GM23338 (cell line): ENCODE measurements at regions not wholly inside any gene's neighbourhood (a gene's known extent, or its start where the extent isn't known, plus 50 kb on each side); places are given as distances from the start of the nearest gene placed in this dataset.

ENCODE experiments used
- ATAC-seq: fragments of 200-7000 bp; cut with Tn5 transposase; 3 replicates; pipeline ENCODE4 v1.9.1; 2020
- DNase-seq: peaks from one replicate; pipeline ENCODE4 v3.0.0-alpha.2; 2015; ENCODE audit warnings: low spot score
- H2AFZ ChIP-seq: fragments of 200-600 bp; sonication (generic); 2 replicates; pipeline ENCODE4 v1.8.0; 2016; ENCODE audit warnings: antibody characterized with exemption, mild to moderate bottlenecking, moderate library complexity
- H3F3A ChIP-seq: fragments of 200-600 bp; sonication (generic); replicated peaks from 2 replicates; pipeline ENCODE4 v1.8.0; 2017; ENCODE audit warnings: antibody characterized with exemption, mixed run types, low read depth
- H3K27ac ChIP-seq: fragments of 200-600 bp; sonication (generic); 2 replicates; pipeline ENCODE4 v1.6.1; 2016; ENCODE audit warnings: low read depth
- H3K27me3 ChIP-seq: fragments of 200-600 bp; sonication (generic); 2 replicates; pipeline ENCODE4 v1.8.0; 2016; ENCODE audit warnings: mild to moderate bottlenecking, mixed run types, moderate library complexity; ENCODE audit not compliant: insufficient read depth
- H3K36me3 ChIP-seq: fragments of 200-600 bp; sonication (generic); 2 replicates; pipeline ENCODE4 v1.8.0; 2016; ENCODE audit warnings: mild to moderate bottlenecking; ENCODE audit not compliant: insufficient read depth
- H3K4me1 ChIP-seq: fragments of 200-600 bp; sonication (generic); 2 replicates; pipeline ENCODE4 v1.8.0; 2016; ENCODE audit warnings: mild to moderate bottlenecking, moderate library complexity; ENCODE audit not compliant: insufficient read depth
- H3K4me2 ChIP-seq: fragments of 200-600 bp; sonication (generic); 2 replicates; pipeline ENCODE4 v1.7.1; 2017; ENCODE audit warnings: mixed run types
- H3K4me3 ChIP-seq: fragments of 200-600 bp; sonication (generic); 2 replicates; pipeline ENCODE4 v1.6.1; 2016; ENCODE audit warnings: mixed run types
- H3K79me2 ChIP-seq: fragments of 200-600 bp; sonication (generic); replicated peaks from 2 replicates; pipeline ENCODE4 v1.8.0; 2017; ENCODE audit warnings: mild to moderate bottlenecking; ENCODE audit not compliant: insufficient read depth
- H3K9me2 ChIP-seq: fragments of 200-600 bp; sonication (generic); 2 replicates; pipeline ENCODE4 v1.8.0; 2017; ENCODE audit not compliant: insufficient read depth
- H4K20me1 ChIP-seq: fragments of 200-600 bp; sonication (generic); replicated peaks from 2 replicates; pipeline ENCODE4 v1.8.0; 2017; ENCODE audit warnings: mild to moderate bottlenecking; ENCODE audit not compliant: insufficient read depth
- H3K27ac Mint-ChIP-seq: 2 replicates; pipeline ENCODE4 v1.8.0; 2020; ENCODE audit warnings: inconsistent platforms, mild to moderate bottlenecking, moderate library complexity, mixed read lengths
- H3K27me3 Mint-ChIP-seq: 3 replicates; pipeline ENCODE4 v1.8.0; 2022; ENCODE audit warnings: low read depth, mild to moderate bottlenecking, moderate library complexity, mixed read lengths, inconsistent platforms; ENCODE audit not compliant: insufficient read depth, poor library complexity
- H3K36me3 Mint-ChIP-seq: 3 replicates; pipeline ENCODE4 v1.8.0; 2021; ENCODE audit warnings: low read depth, mild to moderate bottlenecking, inconsistent platforms, moderate library complexity, mixed read lengths
- H3K4me1 Mint-ChIP-seq: 3 replicates; pipeline ENCODE4 v1.8.0; 2020; ENCODE audit warnings: mild to moderate bottlenecking, inconsistent platforms, mixed read lengths
- H3K4me3 Mint-ChIP-seq: 3 replicates; pipeline ENCODE4 v1.8.0; 2021; ENCODE audit warnings: moderate library complexity, mild to moderate bottlenecking, inconsistent platforms, mixed read lengths
- H3K9me3 Mint-ChIP-seq: 3 replicates; pipeline ENCODE4 v1.8.0; 2020; ENCODE audit warnings: moderate library complexity, mild to moderate bottlenecking, inconsistent platforms, mixed read lengths
- CREB1 ChIP-seq: fragments of 250-450 bp; sonication (Bioruptor Pico); IDR thresholded peaks from 2 replicates; pipeline ENCODE4 v1.5.0; 2020; ENCODE audit warnings: low read depth, mild to moderate bottlenecking, moderate library complexity
- CTCF ChIP-seq, 2 experiments: fragments of 200-600 bp in 1 of 2; sonication (generic) in 1 of 2; conservative IDR thresholded peaks; 2 replicates each; pipeline versions ENCODE4 v1.5.1 to v1.6.1; 2016 to 2017; ENCODE audit warnings: antibody characterized with exemption in 2 of 2, low read depth in 2 of 2, mild to moderate bottlenecking in 2 of 2, moderate library complexity in 1 of 2
- ETS1 ChIP-seq: IDR thresholded peaks from 2 replicates; pipeline ENCODE4 v1.6.1; 2016; ENCODE audit warnings: antibody characterized with exemption
- EZH2 ChIP-seq: fragments of 200-600 bp; sonication (generic); IDR thresholded peaks from one replicate; pipeline ENCODE4 v1.8.0; 2017; ENCODE audit warnings: antibody characterized with exemption, mild to moderate bottlenecking, low read depth; ENCODE audit not compliant: unreplicated experiment
- EZH2phosphoT487 ChIP-seq: fragments of 200-600 bp; sonication (generic); IDR thresholded peaks from one replicate; pipeline ENCODE4 v1.8.1; 2018; ENCODE audit warnings: antibody characterized with exemption; ENCODE audit not compliant: unreplicated experiment
- JUNB ChIP-seq: IDR thresholded peaks from one replicate; pipeline ENCODE4 v1.6.1; 2016; ENCODE audit warnings: antibody characterized with exemption; ENCODE audit not compliant: unreplicated experiment
- NANOG ChIP-seq: IDR thresholded peaks from 2 replicates; pipeline ENCODE4 v1.6.1; 2016; ENCODE audit warnings: antibody characterized with exemption, borderline replicate concordance
- POLR2AphosphoS5 ChIP-seq: IDR thresholded peaks from 2 replicates; pipeline ENCODE4 v1.6.1; 2016; ENCODE audit warnings: antibody characterized with exemption, low read depth
- REST ChIP-seq: IDR thresholded peaks from one replicate; pipeline ENCODE4 v1.6.1; 2018; ENCODE audit warnings: antibody characterized with exemption; ENCODE audit not compliant: unreplicated experiment
- STAT1 ChIP-seq: IDR thresholded peaks from one replicate; pipeline ENCODE4 v1.6.1; 2016; ENCODE audit warnings: antibody characterized with exemption; ENCODE audit not compliant: unreplicated experiment
- ZNF114 ChIP-seq: fragments of 250-450 bp; sonication (Bioruptor Pico); IDR thresholded peaks from 2 replicates; pipeline ENCODE4 v1.5.0; 2020; ENCODE audit warnings: mild to moderate bottlenecking, moderate library complexity
- ZNF331 ChIP-seq: fragments of 250-450 bp; sonication (Bioruptor Pico); IDR thresholded peaks from 2 replicates; pipeline ENCODE4 v1.5.0; 2020; ENCODE audit warnings: low read depth, mild to moderate bottlenecking, moderate library complexity
- ZNF462 ChIP-seq: fragments of 250-450 bp; sonication (Bioruptor Pico); IDR thresholded peaks from 2 replicates; pipeline ENCODE4 v1.5.0; 2020; ENCODE audit warnings: mild to moderate bottlenecking, moderate library complexity

- H3K9me3 Mint-ChIP-seq, result no peaks in the 10 kb centered on the region
- peak overlapping the region; percentile 95 for H3K27ac Mint-ChIP-seq
- ATAC-seq (peak; percentile 79), DNase-seq (peak; percentile 99)
- peak overlapping the region; percentile 86 for H3K4me2 ChIP-seq
- no peaks in the 10 kb centered on the region for H4K20me1 ChIP-seq
- H3K27me3 ChIP-seq, result no peaks in the 10 kb centered on the region
- H3K79me2 ChIP-seq, result no peaks in the 10 kb centered on the region
- H3F3A ChIP-seq, result peaks cover 9% of the 10 kb centered on the region; the same call in 1 of the 2 replicates
- peaks cover 25% of the 10 kb centered on the region for H3K4me1 ChIP-seq
- H3K4me1 Mint-ChIP-seq, result peaks cover 45% of the 10 kb centered on the region
- peak overlapping the region; percentile 60 for H3K4me3 Mint-ChIP-seq
- H3K27ac ChIP-seq, result peak overlapping the region; percentile 89
- peaks cover 26% of the 10 kb centered on the region for H3K27me3 Mint-ChIP-seq
- H3K4me3 ChIP-seq, result peak overlapping the region; percentile 64
- H3K36me3 Mint-ChIP-seq, result no peaks in the 10 kb centered on the region
- no peaks in the 10 kb centered on the region for H3K9me2 ChIP-seq
- TF ChIP-seq EZH2phosphoT487 (no peak), ZNF462 (CRISPR knock-in tag) (no peak), STAT1 (no peak), EZH2 (no peak), REST (peak; percentile 24), CREB1 (CRISPR knock-in tag) (peak; percentile 92), ZNF331 (CRISPR knock-in tag) (0 out of 2 replicates have a peak, but pooled peaks have one; percentile 42), POLR2AphosphoS5 (no peak), ETS1 (no peak; the same call in 1 of the 2 replicates), CTCF (conservative IDR thresholded peaks at IDR 0.05; ENCODE audit: low read depth in 2 of 2) (no peak), NANOG (peak; percentile 49; the same call in 1 of the 2 replicates), JUNB (peak; percentile 29), ZNF114 (CRISPR knock-in tag) (peak; percentile 97)
- peak overlapping the region; percentile 88 for H2AFZ ChIP-seq
- H3K36me3 ChIP-seq, result no peaks in the 10 kb centered on the region
These were observed 162.5 kb upstream of the TBL1XR1 start for GRCh38 chr3:177359593-177360357.
